GM19035 (cell line): ENCODE measurements at regions not wholly inside any gene's neighbourhood (a gene's known extent, or its start where the extent isn't known, plus 50 kb on each side); places are given as distances from the start of the nearest gene placed in this dataset.
"Not testable (repeated sequence)": the region's sequence is repeated elsewhere in the genome, so short reads cannot be mapped to it uniquely, and the experiment has no call there.

ENCODE experiments used
- ATAC-seq: cut with Tn5 transposase; IDR thresholded peaks from one replicate; pipeline ENCODE4 v1.9.1; 2021; ENCODE audit not compliant: unreplicated experiment

DNA sequence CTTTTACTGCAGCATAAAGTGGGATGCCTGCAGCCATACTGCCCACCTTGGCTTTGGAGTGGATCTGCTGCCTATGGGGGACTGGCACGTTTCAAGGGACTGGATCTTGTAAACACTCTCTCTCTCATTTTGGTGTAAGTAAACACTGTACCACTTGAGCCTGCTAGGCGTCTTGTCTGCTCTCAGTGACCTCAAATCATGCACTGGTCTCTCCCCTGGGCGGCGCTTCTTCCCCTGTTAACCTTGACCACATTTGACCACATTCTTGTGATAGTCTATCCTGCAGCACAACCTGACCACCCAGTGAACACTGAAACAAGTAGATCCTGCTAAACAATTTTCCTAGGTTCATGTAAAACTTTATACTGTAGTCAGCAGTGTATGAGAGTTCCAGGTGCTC, 82.6 kb upstream of the HNMT start:
- ATAC-seq: no peak

DNA sequence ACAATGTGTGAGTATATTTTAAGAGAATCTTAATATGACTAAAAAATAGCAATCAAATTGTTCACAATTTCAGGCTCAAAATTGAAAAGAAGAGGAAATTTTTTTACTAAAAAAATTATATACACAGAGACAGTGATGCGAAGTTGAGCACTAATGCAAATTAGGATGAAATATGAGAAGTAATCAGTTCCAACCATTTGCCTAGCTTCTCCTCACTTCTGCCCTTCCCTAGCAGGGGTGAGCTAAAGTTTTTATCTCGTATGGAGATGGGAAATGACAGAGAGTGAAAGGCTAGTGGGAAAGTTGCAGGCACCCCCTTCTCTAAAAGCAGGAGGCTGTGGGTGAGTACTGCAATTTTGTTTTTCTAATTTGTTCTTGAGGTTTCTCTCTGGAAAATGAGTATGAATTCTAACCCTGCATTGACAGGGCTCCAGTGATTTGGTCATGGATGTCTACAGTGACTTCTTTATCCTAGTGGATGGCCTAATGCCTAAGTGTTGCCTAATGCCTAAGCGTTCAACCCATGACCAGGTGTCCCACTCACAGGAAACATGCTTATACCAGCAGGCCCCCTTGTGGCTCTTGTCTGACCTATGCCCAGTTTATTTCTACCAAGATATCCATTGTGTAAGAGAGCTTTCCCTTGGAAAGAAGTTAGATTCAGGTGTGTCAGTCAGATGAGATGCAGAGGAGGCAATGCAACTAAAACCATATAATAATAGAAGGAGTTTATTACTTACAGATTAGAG, 78.0 kb upstream of the HNMT start:
- ATAC-seq: no peak

DNA sequence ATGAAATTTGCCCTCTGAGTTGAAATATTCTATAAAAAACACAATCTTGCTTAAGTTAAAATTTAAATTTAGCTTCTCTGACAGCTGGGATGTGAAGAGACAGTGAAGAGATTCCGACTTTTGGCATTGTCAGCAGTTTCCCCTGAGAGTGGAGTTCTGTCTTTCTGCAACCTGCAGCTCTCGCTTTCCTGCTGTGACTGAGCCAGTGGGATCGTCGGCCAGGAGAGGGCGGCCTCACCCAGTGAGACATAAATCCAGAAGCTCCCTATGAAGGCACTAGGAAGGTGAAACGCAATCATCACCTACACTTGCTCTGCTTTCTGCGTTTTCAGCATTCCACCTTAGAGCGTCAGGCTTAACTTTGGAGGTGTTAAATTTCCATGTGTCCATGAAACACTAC, 75.4 kb upstream of the HNMT start:
- ATAC-seq: no peak

DNA sequence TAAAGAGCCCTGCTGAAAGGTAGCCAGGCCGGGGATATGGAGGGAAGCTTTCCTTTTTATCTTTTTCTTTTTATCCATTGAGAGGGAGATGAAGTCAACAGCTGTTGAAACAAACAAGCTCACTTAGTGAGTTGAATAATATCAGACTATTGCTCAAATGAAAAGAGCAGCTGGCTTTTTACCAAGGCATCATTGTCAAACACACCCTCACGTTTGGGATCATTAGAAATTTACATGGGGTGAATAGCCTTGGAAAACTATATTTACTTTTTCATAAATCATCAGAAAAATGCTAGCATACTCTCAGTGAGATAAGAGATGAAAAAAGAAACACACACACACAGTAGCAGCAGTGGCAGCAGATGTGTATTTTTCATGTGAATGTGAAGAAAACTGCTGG, 71.5 kb upstream of the HNMT start:
- ATAC-seq: no peak

DNA sequence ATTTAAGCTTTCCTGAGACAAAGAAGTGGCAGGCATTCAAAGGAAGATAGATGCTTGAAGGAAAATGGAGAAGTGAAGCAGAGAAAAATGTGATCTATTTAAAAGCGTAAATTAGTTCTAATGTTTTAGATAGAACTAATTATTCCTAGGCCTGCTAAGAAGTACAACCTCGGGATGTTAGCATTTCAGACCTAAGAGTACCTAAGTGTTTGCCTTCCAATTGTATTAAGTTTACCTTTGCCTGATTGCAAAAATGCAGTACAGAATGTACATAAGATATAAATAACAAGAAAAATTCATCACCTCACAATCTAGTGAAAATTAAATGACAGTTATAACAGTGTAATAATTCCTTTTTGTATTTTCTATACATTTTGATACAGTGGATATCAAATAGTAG, 71.1 kb upstream of the HNMT start:
- ATAC-seq: no peak

DNA sequence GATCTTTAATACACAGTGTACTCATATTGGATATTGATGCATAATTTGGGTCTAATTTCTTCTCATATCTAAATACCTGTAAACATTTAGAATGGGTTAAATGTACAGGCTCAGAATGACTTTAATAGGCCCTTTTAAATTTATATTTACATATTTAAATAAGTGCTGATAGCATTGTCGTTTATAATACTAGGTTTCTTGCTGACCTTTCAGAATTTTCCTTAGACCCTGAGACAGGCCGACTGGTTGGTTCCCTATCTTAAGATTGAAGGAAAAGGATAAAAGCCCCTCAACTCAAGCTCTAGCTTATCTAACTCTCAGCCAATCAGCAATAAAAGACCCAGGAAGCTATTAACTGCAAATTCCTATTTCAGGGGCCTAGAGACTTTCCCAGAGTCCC, 67.8 kb upstream of the HNMT start:
- ATAC-seq: no peak

DNA sequence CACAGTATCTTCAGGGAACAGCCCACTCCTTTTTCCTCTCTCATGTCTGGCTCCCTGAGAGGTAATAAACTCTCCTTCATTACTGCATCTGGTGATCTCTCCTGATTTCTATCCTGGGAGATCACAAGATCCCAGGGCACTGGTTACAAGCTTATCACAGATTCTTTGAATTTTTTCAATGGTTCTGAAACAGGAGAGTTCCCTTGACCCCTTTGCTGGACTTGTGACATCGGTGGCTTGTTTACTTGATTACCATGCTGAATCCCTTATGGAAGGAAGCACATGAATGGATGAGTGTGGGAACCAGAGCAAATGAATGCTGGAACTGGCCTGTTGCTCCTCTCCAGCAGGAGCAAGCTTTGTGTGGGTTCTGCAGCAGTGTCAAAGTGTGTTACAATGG, 67.2 kb upstream of the HNMT start:
- ATAC-seq: no peak

DNA sequence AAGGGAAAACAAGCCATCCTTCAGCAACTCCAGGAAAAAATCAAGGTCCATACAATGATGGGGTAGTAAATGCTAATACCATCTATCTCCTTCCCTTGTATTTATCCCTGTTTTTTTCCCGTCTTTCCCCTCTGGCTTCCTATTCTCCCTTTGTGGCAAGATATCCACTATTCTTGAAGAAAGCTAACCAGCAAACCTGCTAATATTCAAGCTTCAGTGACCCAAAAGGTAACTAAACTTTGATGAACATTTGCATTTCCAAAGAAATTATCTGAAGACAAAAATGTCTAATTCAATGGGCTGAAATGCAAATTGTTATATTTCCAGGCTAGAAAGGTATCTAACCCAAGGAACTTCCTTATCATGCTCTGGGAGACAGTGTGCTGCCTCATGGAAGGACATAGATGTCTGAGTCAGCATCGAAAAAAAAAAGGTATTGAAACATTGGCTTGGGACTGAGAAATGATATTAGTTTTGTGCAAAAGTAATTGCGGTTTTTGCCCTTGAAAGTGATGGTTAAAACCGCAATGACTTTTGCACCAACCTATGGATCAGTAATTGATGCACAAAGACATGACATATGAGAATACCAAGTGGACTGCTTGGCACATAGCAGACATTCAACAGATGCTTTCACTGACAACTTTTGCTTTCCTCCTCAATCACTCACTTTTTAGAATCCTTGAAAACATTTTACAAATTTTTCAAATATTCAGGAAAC, 63.7 kb upstream of the HNMT start:
- no peak for ATAC-seq

DNA sequence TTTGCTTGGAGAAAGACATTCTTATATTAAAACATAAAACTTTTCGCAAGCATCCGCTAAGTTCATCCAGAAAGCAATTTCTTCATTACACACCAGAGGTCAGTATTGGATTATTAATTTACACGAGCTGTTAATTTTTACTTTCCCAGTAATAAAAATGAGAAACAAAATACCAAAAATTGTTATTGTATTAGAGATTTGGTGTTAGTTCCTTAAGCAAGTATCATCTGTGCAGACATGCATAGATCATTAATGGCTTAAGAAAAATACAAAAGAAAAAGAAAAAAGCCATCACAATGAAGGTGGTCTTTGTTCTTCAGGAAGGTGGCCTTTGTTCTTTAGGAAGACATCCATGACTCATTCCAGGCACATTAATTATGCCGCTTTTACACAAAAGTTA, 53.6 kb upstream of the HNMT start:
- no peak for ATAC-seq

DNA sequence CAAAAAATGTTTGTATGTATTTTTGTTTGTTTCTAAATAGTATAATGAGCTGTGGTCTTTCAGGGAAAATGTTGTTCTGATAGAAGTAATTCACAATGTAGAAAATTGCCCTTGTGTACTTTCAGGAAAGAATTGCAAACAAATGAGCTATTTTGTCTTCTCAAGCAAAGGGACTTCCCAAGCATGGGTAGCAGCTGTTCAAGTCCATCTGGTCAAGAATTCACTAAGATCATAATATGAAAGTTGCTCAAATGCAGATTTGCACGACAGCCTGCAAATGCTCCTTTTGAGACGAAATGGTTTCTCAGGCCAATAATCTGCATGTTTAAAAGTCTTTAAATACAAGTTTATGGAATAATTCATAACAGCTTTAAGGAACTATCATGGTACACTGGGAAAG, 51.9 kb upstream of the HNMT start:
- ATAC-seq: no peak

DNA sequence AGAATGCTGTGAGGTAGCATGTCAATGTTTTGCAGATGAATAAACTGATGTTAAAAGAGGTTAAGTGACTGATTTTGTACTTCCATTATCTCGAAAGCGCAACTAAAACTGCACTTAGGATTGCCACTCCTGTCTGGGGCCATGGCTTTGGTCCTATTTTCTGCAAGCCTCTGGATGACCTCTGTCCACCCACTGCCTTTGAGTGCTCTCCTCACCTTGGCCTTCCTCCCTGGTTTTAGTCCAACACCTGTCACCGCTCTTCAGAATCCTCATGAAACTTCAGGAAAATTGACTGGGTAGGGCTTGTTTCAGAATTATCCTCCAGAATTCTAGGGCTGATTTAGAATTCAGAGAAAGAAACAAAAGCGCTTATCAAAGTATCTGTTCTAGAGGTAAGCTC, 51.1 kb upstream of the HNMT start:
- no peak for ATAC-seq

DNA sequence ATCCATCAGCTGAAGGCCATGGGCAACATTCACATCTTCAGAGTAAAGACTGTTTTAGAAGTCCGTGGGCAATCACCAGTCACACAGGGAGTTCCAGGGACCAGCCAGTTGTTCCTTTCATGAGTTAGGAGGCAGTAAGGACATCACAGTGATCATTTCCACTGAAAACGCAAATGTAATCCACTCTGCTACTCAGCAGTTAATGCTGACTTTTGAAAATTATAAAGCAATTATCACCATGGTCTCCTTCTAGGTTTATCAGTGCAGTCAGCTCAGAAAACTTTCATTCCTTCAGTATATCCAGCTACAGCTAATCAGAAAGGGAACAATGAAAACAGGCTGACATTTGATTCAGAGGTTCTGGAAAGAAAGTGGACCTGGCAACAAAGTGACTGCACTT, 50.6 kb upstream of the HNMT start:
- ATAC-seq: not testable (repeated sequence)
